HG02970 (cell line): ENCODE measurements at regions not wholly inside any gene's neighbourhood (a gene's known extent, or its start where the extent isn't known, plus 50 kb on each side); places are given as distances from the start of the nearest gene placed in this dataset.
"Not testable (repeated sequence)": the region's sequence is repeated elsewhere in the genome, so short reads cannot be mapped to it uniquely, and the experiment has no call there.

ENCODE experiments used
- ATAC-seq: cut with Tn5 transposase; IDR thresholded peaks from one replicate; pipeline ENCODE4 v1.9.1; 2021; ENCODE audit warnings: mild to moderate bottlenecking, moderate library complexity, moderate number of reproducible peaks; ENCODE audit not compliant: unreplicated experiment, low FRiP score

- ATAC-seq = no peak
Observed at GRCh38 chr2:241956521-241957110, 87.1 kb downstream of the RTP5 start.

- no peak for ATAC-seq
Observed at GRCh38 chr2:241957276-241957675, 87.7 kb downstream of the RTP5 start.

GRCh38 chr2:241958818-241959545 is 89.5 kb downstream of the RTP5 start:
- no peak for ATAC-seq

- ATAC-seq = no peak
Observed at GRCh38 chr2:241959751-241960269, 90.3 kb downstream of the RTP5 start.

- no peak for ATAC-seq
Observed at GRCh38 chr2:241961454-241961853, 91.9 kb downstream of the RTP5 start.

- no peak for ATAC-seq
Observed at GRCh38 chr2:241964133-241964532, 94.6 kb downstream of the RTP5 start.

GRCh38 chr2:241965931-241966412 is 96.4 kb downstream of the RTP5 start:
- peak; percentile 69 for ATAC-seq

- ATAC-seq = no peak
Observed at GRCh38 chr2:241966647-241967466, 97.3 kb downstream of the RTP5 start.

- no peak for ATAC-seq
Observed at GRCh38 chr2:241967467-241968144, 98.1 kb downstream of the RTP5 start.

GRCh38 chr2:241968417-241968816 is 98.9 kb downstream of the RTP5 start:
- no peak for ATAC-seq

- not testable (repeated sequence) for ATAC-seq
Observed at GRCh38 chr2:241969182-241969581, 99.7 kb downstream of the RTP5 start.

- ATAC-seq = no peak
Observed at GRCh38 chr2:241970716-241971115, 101.2 kb downstream of the RTP5 start.

GRCh38 chr2:241974096-241974495 is 104.6 kb downstream of the RTP5 start:
- ATAC-seq = no peak

GRCh38 chr2:241974851-241975592 is 105.5 kb downstream of the RTP5 start:
- ATAC-seq = no peak

GRCh38 chr2:241975593-241976284 is 106.2 kb downstream of the RTP5 start:
- no peak for ATAC-seq

GRCh38 chr2:241976296-241976695 is 106.8 kb downstream of the RTP5 start:
- no peak for ATAC-seq

- no peak for ATAC-seq
Observed at GRCh38 chr2:241977557-241978300, 108.2 kb downstream of the RTP5 start.

GRCh38 chr2:241978670-241979069 is 109.1 kb downstream of the RTP5 start:
- no peak for ATAC-seq
